ENCODE measurements at regions not wholly inside any gene's neighbourhood (a gene's known extent, or its start where the extent isn't known, plus 50 kb on each side); places are given as distances from the start of the nearest gene placed in this dataset.

GRCh38 chr10:57288754-57289153 is 927.7 kb upstream of the ZWINT start:
- TF ChIP-seq, protein P1, sequence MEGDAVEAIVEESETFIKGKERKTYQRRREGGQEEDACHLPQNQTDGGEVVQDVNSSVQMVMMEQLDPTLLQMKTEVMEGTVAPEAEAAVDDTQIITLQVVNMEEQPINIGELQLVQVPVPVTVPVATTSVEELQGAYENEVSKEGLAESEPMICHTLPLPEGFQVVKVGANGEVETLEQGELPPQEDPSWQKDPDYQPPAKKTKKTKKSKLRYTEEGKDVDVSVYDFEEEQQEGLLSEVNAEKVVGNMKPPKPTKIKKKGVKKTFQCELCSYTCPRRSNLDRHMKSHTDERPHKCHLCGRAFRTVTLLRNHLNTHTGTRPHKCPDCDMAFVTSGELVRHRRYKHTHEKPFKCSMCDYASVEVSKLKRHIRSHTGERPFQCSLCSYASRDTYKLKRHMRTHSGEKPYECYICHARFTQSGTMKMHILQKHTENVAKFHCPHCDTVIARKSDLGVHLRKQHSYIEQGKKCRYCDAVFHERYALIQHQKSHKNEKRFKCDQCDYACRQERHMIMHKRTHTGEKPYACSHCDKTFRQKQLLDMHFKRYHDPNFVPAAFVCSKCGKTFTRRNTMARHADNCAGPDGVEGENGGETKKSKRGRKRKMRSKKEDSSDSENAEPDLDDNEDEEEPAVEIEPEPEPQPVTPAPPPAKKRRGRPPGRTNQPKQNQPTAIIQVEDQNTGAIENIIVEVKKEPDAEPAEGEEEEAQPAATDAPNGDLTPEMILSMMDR (conservative IDR thresholded peaks at IDR 0.05; ENCODE audit: low read length) = no peak
- TF ChIP-seq EZH2phosphoT487 (IDR thresholded peaks at IDR 0.05; ENCODE audit: borderline replicate concordance, low read depth, low read length) = no peak
